OCI-LY1 (cell line): ENCODE measurements at regions not wholly inside any gene's neighbourhood (a gene's known extent, or its start where the extent isn't known, plus 50 kb on each side); places are given as distances from the start of the nearest gene placed in this dataset.

Experiments used
- H2AFZ ChIP-seq: fragments of 200-600 bp; sonication (generic), shearing (Covaris generic); 2 replicates; pipeline ENCODE4 v1.6.0; 2014; ENCODE audit warnings: antibody characterized with exemption, mild to moderate bottlenecking, low read length
- H3F3A ChIP-seq: fragments of 200-600 bp; sonication (generic), shearing (Covaris generic); 2 replicates; pipeline ENCODE4 v1.6.0; 2014; ENCODE audit warnings: mild to moderate bottlenecking, antibody characterized with exemption, low read length, moderate library complexity; ENCODE audit not compliant: insufficient read depth
- H3K27ac ChIP-seq: fragments of 200-600 bp; sonication (generic); 2 replicates; pipeline ENCODE4 v1.5.1; 2014; ENCODE audit warnings: low read length, mixed run types, mild to moderate bottlenecking, low read depth; ENCODE audit not compliant: poor library complexity, severe bottlenecking
- H3K27me3 ChIP-seq: fragments of 200-600 bp; sonication (generic); 2 replicates; pipeline ENCODE4 v1.6.0; 2014; ENCODE audit warnings: antibody characterized with exemption, mild to moderate bottlenecking, low read length, moderate library complexity; ENCODE audit not compliant: insufficient read depth
- H3K36me3 ChIP-seq: fragments of 200-600 bp; sonication (generic); 2 replicates; pipeline ENCODE4 v1.6.1; 2014; ENCODE audit warnings: mild to moderate bottlenecking, antibody characterized with exemption, low read length, moderate library complexity, mixed read lengths; ENCODE audit not compliant: insufficient read depth
- H3K4me1 ChIP-seq: fragments of 200-600 bp; sonication (generic); 2 replicates; pipeline ENCODE4 v1.5.1; 2014; ENCODE audit warnings: mild to moderate bottlenecking, low read length, moderate library complexity; ENCODE audit not compliant: insufficient read depth, severe bottlenecking
- H3K4me2 ChIP-seq: fragments of 200-600 bp; sonication (generic), shearing (Covaris generic); 2 replicates; pipeline ENCODE4 v1.6.1; 2014; ENCODE audit warnings: low read length
- H3K4me3 ChIP-seq: fragments of 200-600 bp; sonication (generic); 2 replicates; pipeline ENCODE4 v1.5.1; 2014; ENCODE audit warnings: low read length, low read depth, mild to moderate bottlenecking, mixed read lengths; ENCODE audit not compliant: poor library complexity, severe bottlenecking
- H3K79me2 ChIP-seq: fragments of 200-600 bp; shearing (Covaris generic); 2 replicates; pipeline ENCODE4 v1.6.1; 2016; ENCODE audit warnings: mixed run types, low read length, mixed read lengths; ENCODE audit not compliant: insufficient read depth
- H3K9ac ChIP-seq: fragments of 200-600 bp; sonication (generic), shearing (Covaris generic); 2 replicates; pipeline ENCODE4 v1.6.1; 2014; ENCODE audit warnings: mild to moderate bottlenecking, low read length, mixed read lengths
- H3K9me2 ChIP-seq: fragments of 200-600 bp; sonication (generic), shearing (Covaris generic); 2 replicates; pipeline ENCODE4 v1.6.1; 2014; ENCODE audit warnings: low read depth, mild to moderate bottlenecking, low read length, mixed read lengths
- H3K9me3 ChIP-seq: fragments of 200-600 bp; shearing (Covaris generic); 2 replicates; pipeline ENCODE4 v1.6.1; 2014; ENCODE audit warnings: low read length, mixed read lengths
- H4K20me1 ChIP-seq: fragments of 200-600 bp; sonication (generic), shearing (Covaris generic); 2 replicates; pipeline ENCODE4 v1.6.0; 2016; ENCODE audit warnings: mild to moderate bottlenecking, low read length; ENCODE audit not compliant: insufficient read depth
- CTCF ChIP-seq: fragments of 200-600 bp; sonication (generic), shearing (Covaris generic); IDR thresholded peaks from 2 replicates; pipeline ENCODE4 v1.5.1; 2017; ENCODE audit warnings: mild to moderate bottlenecking, antibody characterized with exemption, low read length, moderate library complexity, mixed read lengths
- EZH2 ChIP-seq: fragments of 200-600 bp; sonication (generic), shearing (Covaris generic); IDR thresholded peaks from 2 replicates; pipeline ENCODE4 v1.8.0; 2017; ENCODE audit warnings: borderline replicate concordance, mixed run types, mild to moderate bottlenecking, antibody characterized with exemption, low read length, moderate library complexity, mixed read lengths

DNA sequence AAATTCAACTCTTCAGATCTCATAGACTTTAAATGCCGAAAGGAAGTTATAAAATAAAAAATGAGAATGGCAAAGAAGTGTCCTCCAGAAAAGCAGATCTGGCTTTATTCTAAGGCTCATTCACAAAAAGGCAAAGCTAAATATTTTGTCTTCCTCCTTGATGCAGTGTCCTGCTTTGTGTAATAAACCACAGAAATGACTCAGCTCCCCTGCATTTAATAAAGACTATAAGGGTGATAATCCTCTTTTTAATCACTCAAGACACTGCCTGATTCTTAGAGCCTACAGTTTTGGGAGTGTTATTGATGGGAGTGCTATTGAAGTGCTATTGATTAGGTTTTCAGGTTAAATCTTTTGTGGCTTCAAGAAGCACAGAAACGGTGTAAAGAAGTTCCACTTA, 482.0 kb downstream of the PCDH20 start:
- Histone ChIP-seq H3K4me3 (no peak overlapping the region), H3K27me3 (no peaks in the 10 kb centered on the region), H3K4me2 (no peak overlapping the region), H3K27ac (no peak overlapping the region), H4K20me1 (no peaks in the 10 kb centered on the region), H3K9me3 (no peaks in the 10 kb centered on the region), H3K4me1 (no peaks in the 10 kb centered on the region), H2AFZ (no peak overlapping the region), H3K36me3 (no peaks in the 10 kb centered on the region), H3K79me2 (no peaks in the 10 kb centered on the region), H3K9me2 (no peaks in the 10 kb centered on the region), H3F3A (no peaks in the 10 kb centered on the region), H3K9ac (no peak overlapping the region)
- no peak for TF ChIP-seq CTCF
- no peak for TF ChIP-seq EZH2

GRCh38 chr13:60931858-60932546, 483.6 kb downstream of the PCDH20 start:
- no peaks in the 10 kb centered on the region for H3K9me2 ChIP-seq
- H3K36me3 ChIP-seq: no peaks in the 10 kb centered on the region
- no peak overlapping the region for H3K9ac ChIP-seq
- H4K20me1 ChIP-seq: no peaks in the 10 kb centered on the region
- no peaks in the 10 kb centered on the region for H3K27me3 ChIP-seq
- no peak overlapping the region for H2AFZ ChIP-seq
- H3K4me1 ChIP-seq: no peaks in the 10 kb centered on the region
- no peaks in the 10 kb centered on the region for H3K79me2 ChIP-seq
- H3K4me2 ChIP-seq: no peak overlapping the region
- H3F3A ChIP-seq: no peaks in the 10 kb centered on the region
- no peak overlapping the region for H3K27ac ChIP-seq
- TF ChIP-seq CTCF: no peak
- no peak for TF ChIP-seq EZH2
- no peak overlapping the region for H3K4me3 ChIP-seq
- H3K9me3 ChIP-seq: no peaks in the 10 kb centered on the region

DNA sequence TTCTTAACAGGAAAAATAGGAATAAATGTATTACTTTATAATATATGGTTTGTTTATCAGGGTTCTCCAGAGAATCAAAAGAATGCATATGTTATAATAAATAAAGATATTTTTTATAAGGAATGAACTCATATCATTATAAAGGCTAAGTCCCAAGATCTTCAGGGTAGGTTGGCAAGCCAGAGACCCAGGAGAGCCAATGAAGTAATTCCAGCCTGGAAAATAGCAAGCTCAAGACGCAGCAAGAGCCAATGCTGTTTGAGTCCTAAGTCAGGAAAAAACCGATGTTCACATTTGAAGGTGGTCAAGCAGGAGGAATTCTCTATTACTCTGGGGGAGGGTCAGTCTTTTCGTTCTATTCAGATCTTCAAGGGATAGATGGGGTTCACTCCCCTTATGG, 490.0 kb downstream of the PCDH20 start:
- Histone ChIP-seq H3K9me2 (no peaks in the 10 kb centered on the region), H3K79me2 (no peaks in the 10 kb centered on the region), H4K20me1 (no peaks in the 10 kb centered on the region), H3K36me3 (no peaks in the 10 kb centered on the region), H3K9ac (no peak overlapping the region), H3K4me1 (no peaks in the 10 kb centered on the region), H3K9me3 (no peaks in the 10 kb centered on the region), H3F3A (no peaks in the 10 kb centered on the region), H2AFZ (no peak overlapping the region), H3K4me3 (no peak overlapping the region), H3K4me2 (no peak overlapping the region), H3K27me3 (no peaks in the 10 kb centered on the region), H3K27ac (no peak overlapping the region)
- TF ChIP-seq EZH2: no peak
- no peak for TF ChIP-seq CTCF
